ENCODE measurements at regions not wholly inside any gene's neighbourhood (a gene's known extent, or its start where the extent isn't known, plus 50 kb on each side); places are given as distances from the start of the nearest gene placed in this dataset.

DNA sequence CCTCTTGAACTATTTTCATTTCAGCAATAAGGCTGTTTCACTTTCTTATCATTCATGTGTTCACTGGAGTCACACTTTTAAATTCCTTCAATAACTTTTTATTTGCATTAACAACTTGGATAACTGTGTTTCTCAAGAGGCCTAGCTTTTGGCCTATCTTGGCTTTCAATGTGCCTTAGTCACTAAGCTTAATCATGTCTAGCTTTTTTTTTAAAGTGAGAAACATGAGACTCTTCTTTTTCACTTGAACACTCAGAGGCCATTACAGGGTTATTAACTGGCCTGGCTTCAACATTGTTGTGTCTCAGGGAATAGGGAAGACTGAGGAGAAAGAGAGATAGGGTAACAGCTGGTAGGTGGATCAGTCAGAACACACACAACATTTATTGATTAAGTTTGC, 64.0 kb upstream of the VCX2 start:
- no peaks in the 10 kb centered on the region for H3K4me1 Mint-ChIP-seq
- H3K27me3 Mint-ChIP-seq (ENCODE audit: low read depth), result no peaks in the 10 kb centered on the region
- Histone ChIP-seq H3K4ac (ENCODE audit: low read depth, low read length) (no peak overlapping the region), H2AFZ (ENCODE audit: low read length) (no peak overlapping the region), H3K4me2 (ENCODE audit: insufficient read depth, insufficient read length, low read length) (no peak overlapping the region), H3K79me2 (ENCODE audit: insufficient read depth, low read length) (no peaks in the 10 kb centered on the region), H2AK5ac (ENCODE audit: insufficient read length, low read length) (no peak overlapping the region), H3T11ph (ENCODE audit: low read length) (no peak overlapping the region), H3K79me1 (ENCODE audit: insufficient read depth, low read depth, low read length, poor library complexity, severe bottlenecking) (no peaks in the 10 kb centered on the region), H4K5ac (ENCODE audit: insufficient read length, low read depth, low read length) (no peak overlapping the region), H2BK12ac (ENCODE audit: insufficient read length, low read depth, low read length) (no peak overlapping the region), H3K23me2 (ENCODE audit: insufficient read length, low read depth, low read length, poor library complexity, severe bottlenecking) (no peaks in the 10 kb centered on the region), H2BK5ac (ENCODE audit: insufficient read length, low read length) (no peak overlapping the region), H4K8ac (replicated peaks; ENCODE audit: insufficient read length, low read depth, low read length) (no peak overlapping the region), H4K91ac (ENCODE audit: insufficient read length, low read depth, low read length) (no peak overlapping the region), H3K9me3 (ENCODE audit: control insufficient read depth, low read depth, low read length) (no peaks in the 10 kb centered on the region), H3K9ac (ENCODE audit: extremely low read depth, insufficient read length, low read length) (no peak overlapping the region), H3K14ac (ENCODE audit: insufficient read depth, low read length) (no peak overlapping the region), H4K20me1 (ENCODE audit: control insufficient read depth, insufficient read depth, insufficient read length) (no peaks in the 10 kb centered on the region), H2BK20ac (ENCODE audit: low read depth, low read length, poor library complexity, severe bottlenecking) (no peak overlapping the region), H3K27ac (ENCODE audit: insufficient read length, low read depth, low read length) (no peak overlapping the region), H3K56ac (ENCODE audit: insufficient read length, low read depth, low read length) (no peak overlapping the region), H3K27me3 (ENCODE audit: insufficient read depth, low read length) (no peaks in the 10 kb centered on the region; the same call in 1 of the 2 replicates), H2BK120ac (ENCODE audit: low read depth, low read length, poor library complexity, severe bottlenecking) (no peak overlapping the region), H3K23ac (ENCODE audit: insufficient read length, low read depth, low read length) (no peak overlapping the region), H2BK15ac (ENCODE audit: low read depth, low read length) (no peak overlapping the region), H3K4me1 (ENCODE audit: insufficient read depth, low read length) (no peaks in the 10 kb centered on the region), H3K18ac (ENCODE audit: insufficient read length, low read depth, low read length) (no peak overlapping the region)
- DNase-seq, result no peak
- H3K36me3 Mint-ChIP-seq (ENCODE audit: insufficient read depth in 1 of 3, low read depth in 3 of 3), result no peaks in the 10 kb centered on the region
- TF ChIP-seq, protein P1, sequence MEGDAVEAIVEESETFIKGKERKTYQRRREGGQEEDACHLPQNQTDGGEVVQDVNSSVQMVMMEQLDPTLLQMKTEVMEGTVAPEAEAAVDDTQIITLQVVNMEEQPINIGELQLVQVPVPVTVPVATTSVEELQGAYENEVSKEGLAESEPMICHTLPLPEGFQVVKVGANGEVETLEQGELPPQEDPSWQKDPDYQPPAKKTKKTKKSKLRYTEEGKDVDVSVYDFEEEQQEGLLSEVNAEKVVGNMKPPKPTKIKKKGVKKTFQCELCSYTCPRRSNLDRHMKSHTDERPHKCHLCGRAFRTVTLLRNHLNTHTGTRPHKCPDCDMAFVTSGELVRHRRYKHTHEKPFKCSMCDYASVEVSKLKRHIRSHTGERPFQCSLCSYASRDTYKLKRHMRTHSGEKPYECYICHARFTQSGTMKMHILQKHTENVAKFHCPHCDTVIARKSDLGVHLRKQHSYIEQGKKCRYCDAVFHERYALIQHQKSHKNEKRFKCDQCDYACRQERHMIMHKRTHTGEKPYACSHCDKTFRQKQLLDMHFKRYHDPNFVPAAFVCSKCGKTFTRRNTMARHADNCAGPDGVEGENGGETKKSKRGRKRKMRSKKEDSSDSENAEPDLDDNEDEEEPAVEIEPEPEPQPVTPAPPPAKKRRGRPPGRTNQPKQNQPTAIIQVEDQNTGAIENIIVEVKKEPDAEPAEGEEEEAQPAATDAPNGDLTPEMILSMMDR (conservative IDR thresholded peaks at IDR 0.05), result no peak
- H3K4me3 Mint-ChIP-seq, result no peak overlapping the region
- no peaks in the 10 kb centered on the region for H3K9me3 Mint-ChIP-seq
- H3K27ac Mint-ChIP-seq, result no peak overlapping the region

All from H9 (cell line).